Right lobe of liver (tissue), 4 donors: ENCODE measurements at regions not wholly inside any gene's neighbourhood (a gene's known extent, or its start where the extent isn't known, plus 50 kb on each side); places are given as distances from the start of the nearest gene placed in this dataset.

Experiments
- CTCF ChIP-seq, 4 donors: fragments of 200-600 bp in 3 of 4; fragments of 450-650 bp in 1 of 4; IDR thresholded peaks; one replicate each; pipeline versions ENCODE4 v1.5.1 to v1.8.0; 2016 to 2022; ENCODE audit warnings: antibody characterized with exemption in 4 of 4, mild to moderate bottlenecking in 2 of 4
- POLR2A ChIP-seq: fragments of 450-650 bp; IDR thresholded peaks from one replicate; pipeline ENCODE4 v1.6.1; 2017; ENCODE audit warnings: antibody characterized with exemption, mild to moderate bottlenecking
- donor health status: DM: no; HTN: no; CAD: no.
- donor health status: DM: no; HTN: no; CAD: no.
- donor health status: DM: no; HTN: yes; CAD: no.

DNA sequence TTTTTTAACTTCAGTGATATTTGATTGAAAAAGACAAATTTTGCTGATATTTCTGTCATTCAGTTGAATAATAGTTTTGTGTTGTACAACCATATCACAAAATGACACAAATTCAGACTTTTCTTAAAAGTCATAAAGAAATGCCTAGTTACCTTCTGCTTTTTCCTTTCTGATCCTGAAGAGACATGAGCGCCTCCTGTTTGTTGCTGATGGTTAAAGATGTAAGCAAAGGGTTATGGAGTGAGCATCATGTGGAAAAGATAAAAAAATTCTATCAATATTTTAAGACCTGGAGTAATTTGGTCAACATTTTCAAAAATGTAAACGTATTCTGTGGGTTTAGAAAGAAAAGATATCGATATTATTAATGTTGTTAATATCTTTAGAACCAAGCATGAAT, 669.9 kb upstream of the NR3C2 start:
- no peak for TF ChIP-seq POLR2A
- no peak for TF ChIP-seq CTCF (IDR thresholded peaks at IDR 0.05)
